Cerebellar nuclear complex (tissue), 1 donor: ENCODE measurements at regions not wholly inside any gene's neighbourhood (a gene's known extent, or its start where the extent isn't known, plus 50 kb on each side); places are given as distances from the start of the nearest gene placed in this dataset.

ENCODE experiments used
- DNase-seq, 2 experiments: peaks; one replicate each; lab custom pipeline; 2025; lab: John Stamatoyannopoulos, UW

GRCh38 chr12:78406213-78406612 lies 458.4 kb upstream of the SYT1 start:
- DNase-seq, result no peak

GRCh38 chr12:78406828-78407227 lies 457.7 kb upstream of the SYT1 start:
- no peak for DNase-seq

GRCh38 chr12:78407722-78408121 lies 456.9 kb upstream of the SYT1 start:
- no peak for DNase-seq

GRCh38 chr12:78414071-78414470 lies 450.5 kb upstream of the SYT1 start:
- no peak for DNase-seq

GRCh38 chr12:78418919-78419318 lies 445.7 kb upstream of the SYT1 start:
- DNase-seq, result no peak

- no peak for DNase-seq
Observed at GRCh38 chr12:78419513-78419912, 445.1 kb upstream of the SYT1 start.

- no peak for DNase-seq
Observed at GRCh38 chr12:78420991-78421390, 443.6 kb upstream of the SYT1 start.

GRCh38 chr12:78430551-78430950 lies 434.0 kb upstream of the SYT1 start:
- no peak for DNase-seq

GRCh38 chr12:78431931-78432330 lies 432.6 kb upstream of the SYT1 start:
- DNase-seq, result no peak

- DNase-seq, result no peak
Observed at GRCh38 chr12:78439666-78440065, 424.9 kb upstream of the SYT1 start.

- DNase-seq, result no peak
Observed at GRCh38 chr12:78441737-78442453, 422.7 kb upstream of the SYT1 start.

- no peak for DNase-seq
Observed at GRCh38 chr12:78442454-78442801, 422.1 kb upstream of the SYT1 start.

GRCh38 chr12:78446555-78446954 lies 418.0 kb upstream of the SYT1 start:
- no peak for DNase-seq

- no peak for DNase-seq
Observed at GRCh38 chr12:78447373-78447772, 417.2 kb upstream of the SYT1 start.

GRCh38 chr12:78448692-78449091 lies 415.9 kb upstream of the SYT1 start:
- DNase-seq, result no peak

- no peak for DNase-seq
Observed at GRCh38 chr12:78455991-78456390, 408.6 kb upstream of the SYT1 start.

- no peak for DNase-seq
Observed at GRCh38 chr12:78457938-78458337, 406.6 kb upstream of the SYT1 start.

- no peak for DNase-seq
Observed at GRCh38 chr12:78470354-78471195, 394.0 kb upstream of the SYT1 start.

GRCh38 chr12:78473136-78473535 lies 391.4 kb upstream of the SYT1 start:
- no peak for DNase-seq

GRCh38 chr12:78473561-78473960 lies 391.0 kb upstream of the SYT1 start:
- no peak for DNase-seq

GRCh38 chr12:78483767-78484315 lies 380.7 kb upstream of the SYT1 start:
- DNase-seq, result no peak

GRCh38 chr12:78489990-78490389 lies 374.6 kb upstream of the SYT1 start:
- no peak for DNase-seq

- DNase-seq, result no peak
Observed at GRCh38 chr12:78490861-78491260, 373.7 kb upstream of the SYT1 start.
